8988T (cell line): ENCODE measurements at regions not wholly inside any gene's neighbourhood (a gene's known extent, or its start where the extent isn't known, plus 50 kb on each side); places are given as distances from the start of the nearest gene placed in this dataset.
"Not testable (repeated sequence)": the region's sequence is repeated elsewhere in the genome, so short reads cannot be mapped to it uniquely, and the experiment has no call there.

Source experiments
- DNase-seq: peaks from one replicate; pipeline ENCODE4 v3.0.0; 2011

- no peak for DNase-seq
Observed at GRCh38 chr16:60949800-60950199, 1086.4 kb downstream of the CDH8 start.

GRCh38 chr16:60945225-60945624 lies 1091.0 kb downstream of the CDH8 start:
- DNase-seq: no peak

- not testable (repeated sequence) for DNase-seq
Observed at GRCh38 chr16:60936189-60936588, 1100.0 kb downstream of the CDH8 start.

GRCh38 chr16:60932600-60932999 lies 1103.6 kb downstream of the CDH8 start:
- DNase-seq: no peak

- no peak for DNase-seq
Observed at GRCh38 chr16:60930291-60930690, 1105.9 kb downstream of the CDH8 start.

- DNase-seq: no peak
Observed at GRCh38 chr16:60922920-60923319, 1113.3 kb downstream of the CDH8 start.

- DNase-seq: no peak
Observed at GRCh38 chr16:60914334-60914733, 1121.9 kb downstream of the CDH8 start.

GRCh38 chr16:60907645-60908044 lies 1128.6 kb downstream of the CDH8 start:
- no peak for DNase-seq

- DNase-seq: no peak
Observed at GRCh38 chr16:60905811-60906210, 1130.4 kb downstream of the CDH8 start.

- no peak for DNase-seq
Observed at GRCh38 chr16:60902114-60902513, 1134.1 kb downstream of the CDH8 start.

GRCh38 chr16:60882816-60883215 lies 1153.4 kb downstream of the CDH8 start:
- no peak for DNase-seq

GRCh38 chr16:60852635-60853034 lies 1183.6 kb downstream of the CDH8 start:
- DNase-seq: no peak

- no peak for DNase-seq
Observed at GRCh38 chr16:60821661-60822060, 1214.6 kb downstream of the CDH8 start.

- DNase-seq: no peak
Observed at GRCh38 chr16:60820361-60820760, 1215.9 kb downstream of the CDH8 start.

- no peak for DNase-seq
Observed at GRCh38 chr16:60818465-60818864, 1217.8 kb downstream of the CDH8 start.

- DNase-seq: no peak
Observed at GRCh38 chr16:60816461-60816860, 1219.8 kb downstream of the CDH8 start.

GRCh38 chr16:60815865-60816264 lies 1220.4 kb downstream of the CDH8 start:
- no peak for DNase-seq

- DNase-seq: no peak
Observed at GRCh38 chr16:60815033-60815432, 1221.2 kb downstream of the CDH8 start.

- no peak for DNase-seq
Observed at GRCh38 chr16:60811657-60812056, 1224.6 kb downstream of the CDH8 start.

GRCh38 chr16:60811051-60811608 lies 1225.1 kb downstream of the CDH8 start:
- DNase-seq: no peak

GRCh38 chr16:60810250-60810649 lies 1226.0 kb downstream of the CDH8 start:
- DNase-seq: no peak

- no peak for DNase-seq
Observed at GRCh38 chr16:60792437-60792836, 1243.8 kb downstream of the CDH8 start.

GRCh38 chr16:60788631-60789030 lies 1247.6 kb downstream of the CDH8 start:
- DNase-seq: no peak

GRCh38 chr16:60776281-60776680 lies 1260.0 kb downstream of the CDH8 start:
- no peak for DNase-seq

GRCh38 chr16:60771138-60771537 lies 1265.1 kb downstream of the CDH8 start:
- no peak for DNase-seq

- DNase-seq: not testable (repeated sequence)
Observed at GRCh38 chr16:60770384-60770783, 1265.9 kb downstream of the CDH8 start.
